Neural cell (in vitro differentiated cells): ENCODE measurements at regions not wholly inside any gene's neighbourhood (a gene's known extent, or its start where the extent isn't known, plus 50 kb on each side); places are given as distances from the start of the nearest gene placed in this dataset.

Source experiments
- H2AFZ ChIP-seq: fragments of 200-600, 300-800 bp; sonication (generic), shearing (Covaris generic); 2 replicates; pipeline ENCODE4 v1.6.0; 2014; ENCODE audit warnings: low read depth, mild to moderate bottlenecking, antibody characterized with exemption, low read length, moderate library complexity
- H3F3A ChIP-seq: fragments of 200-600 bp; shearing (Covaris generic); 2 replicates; pipeline ENCODE4 v1.6.1; 2016; ENCODE audit warnings: mild to moderate bottlenecking, moderate library complexity, mixed read lengths, antibody characterized with exemption, low read length; ENCODE audit not compliant: insufficient read depth, poor library complexity, severe bottlenecking
- H3K27ac ChIP-seq: fragments of 200-600, 300-800 bp; sonication (generic), shearing (Covaris generic); 2 replicates; pipeline ENCODE4 v1.5.1; 2014; ENCODE audit warnings: mild to moderate bottlenecking, low read length, moderate library complexity
- H3K27me3 ChIP-seq: fragments of 300-800, 200-600 bp; sonication (generic), shearing (Covaris generic); 2 replicates; pipeline ENCODE4 v1.6.0; 2014; ENCODE audit warnings: mild to moderate bottlenecking, low read depth, low read length, moderate library complexity; ENCODE audit not compliant: insufficient read depth
- H3K36me3 ChIP-seq: fragments of 300-800, 200-600 bp; sonication (generic), shearing (Covaris generic); 2 replicates; pipeline ENCODE4 v1.5.1; 2014; ENCODE audit warnings: mild to moderate bottlenecking, antibody characterized with exemption, low read length, moderate library complexity; ENCODE audit not compliant: insufficient read depth
- H3K4me2 ChIP-seq: fragments of 300-800, 200-600 bp; sonication (generic), shearing (Covaris generic); 2 replicates; pipeline ENCODE4 v1.6.0; 2014; ENCODE audit warnings: mild to moderate bottlenecking, low read length
- H3K4me3 ChIP-seq: fragments of 300-800, 200-600 bp; sonication (generic), shearing (Covaris generic); 2 replicates; pipeline ENCODE4 v1.5.1; 2014; ENCODE audit warnings: mild to moderate bottlenecking, low read length, moderate library complexity
- H3K79me2 ChIP-seq: fragments of 200-600 bp; shearing (Covaris generic); replicated peaks from 2 replicates; pipeline ENCODE4 v1.6.0; 2014; ENCODE audit warnings: mild to moderate bottlenecking, low read length, moderate library complexity; ENCODE audit not compliant: insufficient read depth
- H3K9ac ChIP-seq: fragments of 300-800, 200-600 bp; sonication (generic), shearing (Covaris generic); 2 replicates; pipeline ENCODE4 v1.6.1; 2016; ENCODE audit warnings: mild to moderate bottlenecking, low read length, mixed read lengths
- H3K9me2 ChIP-seq: fragments of 200-600 bp; shearing (Covaris generic); 2 replicates; pipeline ENCODE4 v1.6.1; 2016; ENCODE audit warnings: mild to moderate bottlenecking, low read length, mixed read lengths; ENCODE audit not compliant: insufficient read depth
- H3K9me3 ChIP-seq: fragments of 200-600, 300-800 bp; sonication (generic), shearing (Covaris generic); 2 replicates; pipeline ENCODE4 v1.6.1; 2016; ENCODE audit warnings: mild to moderate bottlenecking, mixed run types, low read length, moderate library complexity, mixed read lengths
- H4K20me1 ChIP-seq: fragments of 200-600 bp; shearing (Covaris generic); 2 replicates; pipeline ENCODE4 v1.6.1; 2016; ENCODE audit warnings: mild to moderate bottlenecking, mixed run types; ENCODE audit not compliant: insufficient read depth
- EP300 ChIP-seq: fragments of 450-650 bp; conservative IDR thresholded peaks from 2 replicates; pipeline ENCODE4 v1.6.1; 2014; ENCODE audit warnings: antibody characterized with exemption, mild to moderate bottlenecking, moderate library complexity; ENCODE audit not compliant: poor library complexity, severe bottlenecking
- EZH2 ChIP-seq: fragments of 200-600, 300-800 bp; shearing (Covaris generic), sonication (generic); IDR thresholded peaks from 2 replicates; pipeline ENCODE4 v1.6.1; 2014; ENCODE audit warnings: antibody characterized with exemption, low read length, borderline replicate concordance, mild to moderate bottlenecking; ENCODE audit not compliant: insufficient read depth, poor library complexity, severe bottlenecking
- MXI1 ChIP-seq: fragments of 450-650 bp; conservative IDR thresholded peaks from 2 replicates; pipeline ENCODE4 v1.6.1; 2014; ENCODE audit warnings: antibody characterized with exemption, mild to moderate bottlenecking; ENCODE audit not compliant: poor library complexity, severe bottlenecking
- POLR2AphosphoS5 ChIP-seq: IDR thresholded peaks from 2 replicates; pipeline ENCODE4 v1.6.1; 2012
- RAD21 ChIP-seq: fragments of 450-650 bp; conservative IDR thresholded peaks from 2 replicates; pipeline ENCODE4 v1.6.1; 2014; ENCODE audit warnings: antibody characterized with exemption, mild to moderate bottlenecking, moderate library complexity
- SMC3 ChIP-seq: fragments of 450-650 bp; conservative IDR thresholded peaks from 2 replicates; pipeline ENCODE4 v1.6.1; 2014; ENCODE audit warnings: antibody characterized with exemption, mild to moderate bottlenecking, moderate library complexity; ENCODE audit not compliant: poor library complexity
- TAF1 ChIP-seq: IDR thresholded peaks from 2 replicates; pipeline ENCODE4 v1.6.1; 2012; ENCODE audit warnings: low read depth
- TF ChIP-seq, protein P1 (sequence below): IDR thresholded peaks from 2 replicates; pipeline ENCODE4 v1.6.1; 2012; ENCODE audit warnings: borderline replicate concordance

DNA sequence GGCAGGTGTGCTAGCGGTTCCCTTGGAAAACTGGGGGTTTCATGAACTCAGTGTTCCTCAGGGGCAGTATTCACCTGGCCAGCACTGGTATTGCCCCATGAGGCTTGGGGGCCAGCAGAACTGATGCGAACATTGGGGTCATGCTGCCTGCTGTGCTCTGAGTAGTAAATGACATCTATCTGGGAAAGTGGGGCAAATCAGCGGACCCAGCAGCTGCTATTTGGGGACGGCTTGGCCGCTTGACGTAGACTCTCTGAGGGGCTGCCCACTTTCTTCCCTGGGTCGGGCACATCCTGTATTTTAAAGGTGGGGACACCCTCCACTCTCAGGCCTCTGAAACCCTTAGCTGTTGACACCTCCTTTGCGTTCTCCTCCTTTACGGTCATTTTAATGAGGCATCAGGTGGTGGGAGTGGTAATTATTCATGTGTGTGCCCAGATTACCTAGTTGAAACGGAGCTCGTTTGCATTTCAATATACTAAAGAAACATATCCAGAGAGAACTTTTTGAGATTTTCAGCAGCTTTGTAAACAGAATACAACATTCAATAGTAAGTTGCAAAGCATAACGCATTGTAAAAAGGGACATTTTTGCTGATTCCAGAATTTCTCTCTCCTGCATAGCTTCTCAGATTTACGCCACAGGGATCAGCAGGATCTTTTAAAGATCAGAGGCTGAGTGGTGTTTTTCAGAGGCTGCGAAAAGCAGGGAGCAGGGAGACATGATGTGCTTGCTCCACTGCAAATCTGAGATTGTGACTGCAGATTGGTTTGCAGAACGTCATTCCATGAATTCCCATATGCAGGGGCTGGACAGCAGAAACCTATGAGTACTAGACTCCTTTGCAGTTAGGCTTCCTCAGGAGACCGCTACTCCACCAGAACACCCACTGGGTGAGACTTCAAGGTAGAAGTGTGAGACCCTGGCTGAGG is 56.8 kb upstream of the ZFR start:
- no peaks in the 10 kb centered on the region for H3K9me3 ChIP-seq
- H4K20me1 ChIP-seq: no peaks in the 10 kb centered on the region
- no peaks in the 10 kb centered on the region for H3K36me3 ChIP-seq
- no peak overlapping the region for H3K9ac ChIP-seq
- H3K4me3 ChIP-seq: no peak overlapping the region
- H3K27me3 ChIP-seq: no peaks in the 10 kb centered on the region
- no peak overlapping the region for H3K27ac ChIP-seq
- H3K9me2 ChIP-seq: no peaks in the 10 kb centered on the region
- H3F3A ChIP-seq: no peaks in the 10 kb centered on the region
- H3K4me2 ChIP-seq: no peak overlapping the region
- no peaks in the 10 kb centered on the region for H3K79me2 ChIP-seq
- H2AFZ ChIP-seq: no peak overlapping the region
- no peak for TF ChIP-seq TAF1
- TF ChIP-seq EZH2: no peak
- TF ChIP-seq EP300: no peak
- no peak for TF ChIP-seq MXI1
- no peak for TF ChIP-seq RAD21
- TF ChIP-seq, protein P1, sequence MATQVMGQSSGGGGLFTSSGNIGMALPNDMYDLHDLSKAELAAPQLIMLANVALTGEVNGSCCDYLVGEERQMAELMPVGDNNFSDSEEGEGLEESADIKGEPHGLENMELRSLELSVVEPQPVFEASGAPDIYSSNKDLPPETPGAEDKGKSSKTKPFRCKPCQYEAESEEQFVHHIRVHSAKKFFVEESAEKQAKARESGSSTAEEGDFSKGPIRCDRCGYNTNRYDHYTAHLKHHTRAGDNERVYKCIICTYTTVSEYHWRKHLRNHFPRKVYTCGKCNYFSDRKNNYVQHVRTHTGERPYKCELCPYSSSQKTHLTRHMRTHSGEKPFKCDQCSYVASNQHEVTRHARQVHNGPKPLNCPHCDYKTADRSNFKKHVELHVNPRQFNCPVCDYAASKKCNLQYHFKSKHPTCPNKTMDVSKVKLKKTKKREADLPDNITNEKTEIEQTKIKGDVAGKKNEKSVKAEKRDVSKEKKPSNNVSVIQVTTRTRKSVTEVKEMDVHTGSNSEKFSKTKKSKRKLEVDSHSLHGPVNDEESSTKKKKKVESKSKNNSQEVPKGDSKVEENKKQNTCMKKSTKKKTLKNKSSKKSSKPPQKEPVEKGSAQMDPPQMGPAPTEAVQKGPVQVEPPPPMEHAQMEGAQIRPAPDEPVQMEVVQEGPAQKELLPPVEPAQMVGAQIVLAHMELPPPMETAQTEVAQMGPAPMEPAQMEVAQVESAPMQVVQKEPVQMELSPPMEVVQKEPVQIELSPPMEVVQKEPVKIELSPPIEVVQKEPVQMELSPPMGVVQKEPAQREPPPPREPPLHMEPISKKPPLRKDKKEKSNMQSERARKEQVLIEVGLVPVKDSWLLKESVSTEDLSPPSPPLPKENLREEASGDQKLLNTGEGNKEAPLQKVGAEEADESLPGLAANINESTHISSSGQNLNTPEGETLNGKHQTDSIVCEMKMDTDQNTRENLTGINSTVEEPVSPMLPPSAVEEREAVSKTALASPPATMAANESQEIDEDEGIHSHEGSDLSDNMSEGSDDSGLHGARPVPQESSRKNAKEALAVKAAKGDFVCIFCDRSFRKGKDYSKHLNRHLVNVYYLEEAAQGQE: no peak
- no peak for TF ChIP-seq SMC3

DNA sequence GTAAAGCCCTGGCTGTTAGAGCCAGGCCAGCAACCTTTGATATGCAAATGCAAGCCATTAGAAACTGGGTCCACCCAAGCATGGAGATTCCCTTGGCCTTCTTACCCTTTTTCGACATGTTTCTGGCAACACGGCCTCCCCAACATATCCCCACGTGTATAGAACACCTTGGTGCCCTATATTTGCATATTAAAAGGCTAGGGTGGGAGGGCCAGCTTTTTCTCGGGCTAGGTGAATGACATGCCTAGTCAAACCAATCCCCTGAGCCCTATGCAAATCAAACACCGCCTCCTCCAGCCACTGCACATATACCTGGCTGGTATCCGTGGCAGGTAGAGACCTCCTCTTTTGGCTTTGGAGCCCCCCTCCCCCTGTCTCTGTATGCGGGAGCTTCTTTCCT is 55.6 kb upstream of the ZFR start:
- no peaks in the 10 kb centered on the region for H3K9me3 ChIP-seq
- H2AFZ ChIP-seq: no peak overlapping the region
- H3K9ac ChIP-seq: no peak overlapping the region
- H3F3A ChIP-seq: no peaks in the 10 kb centered on the region
- H3K4me3 ChIP-seq: no peak overlapping the region
- no peaks in the 10 kb centered on the region for H3K79me2 ChIP-seq
- H3K9me2 ChIP-seq: no peaks in the 10 kb centered on the region
- H3K27ac ChIP-seq: no peak overlapping the region
- no peaks in the 10 kb centered on the region for H3K36me3 ChIP-seq
- no peaks in the 10 kb centered on the region for H3K27me3 ChIP-seq
- TF ChIP-seq POLR2AphosphoS5 (no peak), EZH2 (no peak), EP300 (no peak)
- TF ChIP-seq, protein P1: no peak
- H3K4me2 ChIP-seq: no peak overlapping the region
- H4K20me1 ChIP-seq: no peaks in the 10 kb centered on the region
